Smooth muscle cell (in vitro differentiated cells): ENCODE measurements at regions not wholly inside any gene's neighbourhood (a gene's known extent, or its start where the extent isn't known, plus 50 kb on each side); places are given as distances from the start of the nearest gene placed in this dataset.

Source experiments
- DNase-seq: peaks from one replicate; lab custom pipeline; 2025; ENCODE audit not compliant: unreplicated experiment; lab: John Stamatoyannopoulos, UW
- H2AFZ ChIP-seq: fragments of 200-600 bp; sonication (generic); 2 replicates; pipeline ENCODE4 v1.6.0; 2016; ENCODE audit warnings: antibody characterized with exemption, low read depth, mild to moderate bottlenecking
- H3F3A ChIP-seq: fragments of 200-600 bp; sonication (generic); 2 replicates; pipeline ENCODE4 v1.6.0; 2017; ENCODE audit warnings: antibody characterized with exemption, low read depth
- H3K27ac ChIP-seq: fragments of 200-600 bp; sonication (generic); 2 replicates; pipeline ENCODE4 v1.5.1; 2016; ENCODE audit warnings: low read depth, mild to moderate bottlenecking
- H3K27me3 ChIP-seq: fragments of 200-600 bp; sonication (generic); 2 replicates; pipeline ENCODE4 v1.6.1; 2016; ENCODE audit warnings: low read depth, mild to moderate bottlenecking
- H3K36me3 ChIP-seq: fragments of 200-600 bp; sonication (generic); 2 replicates; pipeline ENCODE4 v1.5.1; 2016; ENCODE audit warnings: low read depth
- H3K4me1 ChIP-seq: fragments of 200-600 bp; sonication (generic); 2 replicates; pipeline ENCODE4 v1.5.1; 2016; ENCODE audit warnings: low read depth
- H3K4me2 ChIP-seq: fragments of 200-600 bp; sonication (generic); 2 replicates; pipeline ENCODE4 v1.6.0; 2016; ENCODE audit warnings: mild to moderate bottlenecking
- H3K4me3 ChIP-seq: fragments of 200-600 bp; sonication (generic); 2 replicates; pipeline ENCODE4 v1.5.1; 2016; ENCODE audit warnings: mild to moderate bottlenecking
- H3K79me2 ChIP-seq: fragments of 200-600 bp; sonication (generic); 2 replicates; pipeline ENCODE4 v1.6.0; 2016; ENCODE audit warnings: low read depth, mild to moderate bottlenecking
- H3K9ac ChIP-seq: fragments of 200-600 bp; sonication (generic); 2 replicates; pipeline ENCODE4 v1.6.0; 2016; ENCODE audit warnings: low read depth
- H3K9me3 ChIP-seq: fragments of 200-600 bp; sonication (generic); replicated peaks from 2 replicates; pipeline ENCODE4 v1.5.1; 2016; ENCODE audit warnings: low read depth
- H4K20me1 ChIP-seq: fragments of 200-600 bp; sonication (generic); 2 replicates; pipeline ENCODE4 v1.6.0; 2016; ENCODE audit warnings: low read depth
- CTCF ChIP-seq: fragments of 200-600 bp; sonication (generic); IDR thresholded peaks from 2 replicates; pipeline ENCODE4 v1.5.1; 2017; ENCODE audit warnings: borderline replicate concordance, mild to moderate bottlenecking, antibody characterized with exemption; ENCODE audit not compliant: insufficient read depth, poor library complexity, severe bottlenecking
- WGBS: methylation state at CpG from one replicate; pipeline ENCODE4 v1.1.7; 2016; ENCODE audit warnings: low lambda C conversion rate; 5-methylcytosine and 5-hydroxymethylcytosine counted together

- Histone ChIP-seq H3K4me3 (no peak overlapping the region), H3K27ac (no peak overlapping the region), H3K4me2 (no peak overlapping the region), H3K4me1 (no peaks in the 10 kb centered on the region), H2AFZ (no peak overlapping the region), H3K36me3 (no peaks in the 10 kb centered on the region), H3K79me2 (no peaks in the 10 kb centered on the region), H3K27me3 (no peaks in the 10 kb centered on the region), H3K9ac (no peak overlapping the region), H4K20me1 (no peaks in the 10 kb centered on the region), H3K9me3 (no peaks in the 10 kb centered on the region), H3F3A (no peaks in the 10 kb centered on the region)
- DNase-seq, result no peak
- WGBS, result 85% methylated on average over 17 of the region's 17 CpGs
- no peak for TF ChIP-seq CTCF
Measured at GRCh38 chr19:31715249-31715945, 366.2 kb upstream of the TSHZ3 start.

- H3K27me3 ChIP-seq, result no peaks in the 10 kb centered on the region
- H3K4me2 ChIP-seq, result no peak overlapping the region
- no peaks in the 10 kb centered on the region for H3K36me3 ChIP-seq
- no peak overlapping the region for H3K4me3 ChIP-seq
- no peak for TF ChIP-seq CTCF
- no peaks in the 10 kb centered on the region for H4K20me1 ChIP-seq
- no peak overlapping the region for H2AFZ ChIP-seq
- H3K79me2 ChIP-seq, result no peaks in the 10 kb centered on the region
- no peaks in the 10 kb centered on the region for H3K9me3 ChIP-seq
- H3K9ac ChIP-seq, result no peak overlapping the region
- H3K4me1 ChIP-seq, result no peaks in the 10 kb centered on the region
- DNase-seq, result no peak
- H3K27ac ChIP-seq, result no peak overlapping the region
- no peaks in the 10 kb centered on the region for H3F3A ChIP-seq
- 82% methylated on average over 6 of the region's 6 CpGs for WGBS
Measured at GRCh38 chr19:31716826-31717225, 367.6 kb upstream of the TSHZ3 start.

- no peak overlapping the region for H2AFZ ChIP-seq
- no peaks in the 10 kb centered on the region for H3F3A ChIP-seq
- H3K4me1 ChIP-seq, result no peaks in the 10 kb centered on the region
- H4K20me1 ChIP-seq, result no peaks in the 10 kb centered on the region
- no peak for TF ChIP-seq CTCF
- H3K4me2 ChIP-seq, result peak overlapping the region; percentile 43
- H3K9ac ChIP-seq, result no peak overlapping the region
- WGBS, result 63% methylated on average over 16 of the region's 16 CpGs
- H3K4me3 ChIP-seq, result no peak overlapping the region
- no peaks in the 10 kb centered on the region for H3K27me3 ChIP-seq
- H3K9me3 ChIP-seq, result no peaks in the 10 kb centered on the region
- no peaks in the 10 kb centered on the region for H3K79me2 ChIP-seq
- no peak for DNase-seq
- H3K36me3 ChIP-seq, result no peaks in the 10 kb centered on the region
- no peak overlapping the region for H3K27ac ChIP-seq
Measured at GRCh38 chr19:31717269-31717923, 368.2 kb upstream of the TSHZ3 start.

GRCh38 chr19:31718032-31718431 lies 368.8 kb upstream of the TSHZ3 start:
- no peak overlapping the region for H3K4me3 ChIP-seq
- no peak overlapping the region for H2AFZ ChIP-seq
- TF ChIP-seq CTCF, result no peak
- no peaks in the 10 kb centered on the region for H3K79me2 ChIP-seq
- no peaks in the 10 kb centered on the region for H4K20me1 ChIP-seq
- WGBS, result 37% methylated on average over 6 of the region's 6 CpGs
- H3K27ac ChIP-seq, result no peak overlapping the region
- no peaks in the 10 kb centered on the region for H3K27me3 ChIP-seq
- DNase-seq, result no peak
- no peaks in the 10 kb centered on the region for H3K9me3 ChIP-seq
- no peaks in the 10 kb centered on the region for H3K36me3 ChIP-seq
- no peak overlapping the region for H3K4me2 ChIP-seq
- no peaks in the 10 kb centered on the region for H3K4me1 ChIP-seq
- H3K9ac ChIP-seq, result no peak overlapping the region
- H3F3A ChIP-seq, result no peaks in the 10 kb centered on the region
